Mammary epithelial cell (primary cell): ENCODE measurements at regions not wholly inside any gene's neighbourhood (a gene's known extent, or its start where the extent isn't known, plus 50 kb on each side); places are given as distances from the start of the nearest gene placed in this dataset.

ENCODE experiments used
- CTCF ChIP-seq, 2 donors: IDR thresholded peaks in 1 of 2; conservative IDR thresholded peaks in 1 of 2; 2 replicates each; pipeline ENCODE4 v1.5.1; 2011 to 2012; ENCODE audit warnings: inconsistent platforms in 2 of 2, low read length in 2 of 2, mild to moderate bottlenecking in 2 of 2, control low read depth in 1 of 2, low read depth in 1 of 2; ENCODE audit not compliant: insufficient read depth in 1 of 2; ENCODE audit errors: extremely low read depth in 1 of 2
- EZH2 ChIP-seq: IDR thresholded peaks from 2 replicates; pipeline ENCODE4 v1.6.1; 2012; ENCODE audit warnings: low read length, inconsistent platforms, borderline replicate concordance

GRCh38 chr22:27676545-27677213 lies 124.9 kb downstream of the MN1 start:
- TF ChIP-seq CTCF (conservative IDR thresholded peaks at IDR 0.05 in 1 of 2, IDR thresholded peaks at IDR 0.05 in 1 of 2; ENCODE audit: extremely low read depth in 1 of 2, insufficient read depth in 1 of 2, low read depth in 1 of 2, low read length in 2 of 2) (no peak), EZH2 (no peak)
